ENCODE measurements at regions not wholly inside any gene's neighbourhood (a gene's known extent, or its start where the extent isn't known, plus 50 kb on each side); places are given as distances from the start of the nearest gene placed in this dataset.

- Histone ChIP-seq H3K4me1 (ENCODE audit: low read length) (peaks cover under 1% of the 10 kb centered on the region; the same call in 1 of the 2 replicates), H3K4me3 (ENCODE audit: low read length) (no peak overlapping the region), H2AFZ (ENCODE audit: low read depth, low read length) (no peak overlapping the region), H3K27me3 (ENCODE audit: low read depth, low read length) (no peaks in the 10 kb centered on the region), H3K4me2 (ENCODE audit: low read length) (no peak overlapping the region), H4K20me1 (ENCODE audit: insufficient read depth, low read length) (no peaks in the 10 kb centered on the region), H3K9me3 (ENCODE audit: insufficient read depth, low read length) (no peaks in the 10 kb centered on the region; the same call in 1 of the 2 replicates), H3K36me3 (replicated peaks; ENCODE audit: low read depth, low read length) (no peaks in the 10 kb centered on the region), H3K79me2 (ENCODE audit: low read length) (no peaks in the 10 kb centered on the region), H3K27ac (ENCODE audit: low read length) (no peak overlapping the region), H3K9ac (ENCODE audit: low read length) (no peak overlapping the region)
- TF ChIP-seq EZH2phosphoT487 (IDR thresholded peaks at IDR 0.05; ENCODE audit: low read depth): no peak
Measured at GRCh38 chr4:42326524-42326923, 70.8 kb upstream of the SHISA3 start.

GRCh38 chr4:42327323-42327722, 70.0 kb upstream of the SHISA3 start:
- no peak overlapping the region for H3K4me2 ChIP-seq (ENCODE audit: low read length)
- no peak overlapping the region for H3K4me3 ChIP-seq (ENCODE audit: low read length)
- H3K36me3 ChIP-seq (replicated peaks; ENCODE audit: low read depth, low read length): no peaks in the 10 kb centered on the region
- no peak overlapping the region for H3K9ac ChIP-seq (ENCODE audit: low read length)
- no peak for TF ChIP-seq CTCF (IDR thresholded peaks at IDR 0.05; ENCODE audit: low read depth, low read length)
- TF ChIP-seq EZH2phosphoT487 (IDR thresholded peaks at IDR 0.05; ENCODE audit: low read depth): no peak
- H3K79me2 ChIP-seq (ENCODE audit: low read length): no peaks in the 10 kb centered on the region
- H2AFZ ChIP-seq (ENCODE audit: low read depth, low read length): no peak overlapping the region
- H3K4me1 ChIP-seq (ENCODE audit: low read length): no peaks in the 10 kb centered on the region
- H4K20me1 ChIP-seq (ENCODE audit: insufficient read depth, low read length): no peaks in the 10 kb centered on the region
- no peaks in the 10 kb centered on the region; the same call in 1 of the 2 replicates for H3K9me3 ChIP-seq (ENCODE audit: insufficient read depth, low read length)
- H3K27me3 ChIP-seq (ENCODE audit: low read depth, low read length): no peaks in the 10 kb centered on the region
- H3K27ac ChIP-seq (ENCODE audit: low read length): no peak overlapping the region

- H3K4me3 ChIP-seq (ENCODE audit: low read length): no peak overlapping the region
- no peaks in the 10 kb centered on the region for H3K9me3 ChIP-seq (ENCODE audit: insufficient read depth, low read length)
- TF ChIP-seq EZH2phosphoT487 (IDR thresholded peaks at IDR 0.05; ENCODE audit: low read depth) (no peak), CTCF (IDR thresholded peaks at IDR 0.05; ENCODE audit: low read depth, low read length) (no peak)
Measured at GRCh38 chr4:42328978-42329377, 68.3 kb upstream of the SHISA3 start.

GRCh38 chr4:42329421-42329820, 67.9 kb upstream of the SHISA3 start:
- H3K36me3 ChIP-seq (replicated peaks; ENCODE audit: low read depth, low read length): no peaks in the 10 kb centered on the region
- no peak overlapping the region for H2AFZ ChIP-seq (ENCODE audit: low read depth, low read length)
- no peak overlapping the region for H3K9ac ChIP-seq (ENCODE audit: low read length)

More at GRCh38 chr4:42328978-42329377, 68.3 kb upstream of the SHISA3 start:
- Histone ChIP-seq H3K4me2 (ENCODE audit: low read length) (no peak overlapping the region), H3K36me3 (replicated peaks; ENCODE audit: low read depth, low read length) (no peaks in the 10 kb centered on the region), H3K27ac (ENCODE audit: low read length) (no peak overlapping the region), H3K9ac (ENCODE audit: low read length) (no peak overlapping the region), H4K20me1 (ENCODE audit: insufficient read depth, low read length) (no peaks in the 10 kb centered on the region), H3K79me2 (ENCODE audit: low read length) (no peaks in the 10 kb centered on the region), H2AFZ (ENCODE audit: low read depth, low read length) (no peak overlapping the region), H3K4me1 (ENCODE audit: low read length) (no peaks in the 10 kb centered on the region), H3K27me3 (ENCODE audit: low read depth, low read length) (no peaks in the 10 kb centered on the region)

More at GRCh38 chr4:42329421-42329820, 67.9 kb upstream of the SHISA3 start:
- no peaks in the 10 kb centered on the region for H3K4me1 ChIP-seq (ENCODE audit: low read length)
- H3K27ac ChIP-seq (ENCODE audit: low read length): no peak overlapping the region
- no peaks in the 10 kb centered on the region for H4K20me1 ChIP-seq (ENCODE audit: insufficient read depth, low read length)
- H3K4me2 ChIP-seq (ENCODE audit: low read length): no peak overlapping the region
- TF ChIP-seq CTCF (IDR thresholded peaks at IDR 0.05; ENCODE audit: low read depth, low read length) (no peak), EZH2phosphoT487 (IDR thresholded peaks at IDR 0.05; ENCODE audit: low read depth) (no peak)
- no peaks in the 10 kb centered on the region for H3K79me2 ChIP-seq (ENCODE audit: low read length)
- no peak overlapping the region for H3K4me3 ChIP-seq (ENCODE audit: low read length)
- H3K9me3 ChIP-seq (ENCODE audit: insufficient read depth, low read length): no peaks in the 10 kb centered on the region
- no peaks in the 10 kb centered on the region for H3K27me3 ChIP-seq (ENCODE audit: low read depth, low read length)
